Activated effector memory CD4-positive, alpha-beta T cell treated with Interleukin-2 at 50 U/mL for 16 hours (primary cell): ENCODE measurements at regions not wholly inside any gene's neighbourhood (a gene's known extent, or its start where the extent isn't known, plus 50 kb on each side); places are given as distances from the start of the nearest gene placed in this dataset.
"Not testable (repeated sequence)": the region's sequence is repeated elsewhere in the genome, so short reads cannot be mapped to it uniquely, and the experiment has no call there.

Experiments
- DNase-seq: peaks from one replicate; pipeline ENCODE4 v3.0.0-alpha.2; 2020

GRCh38 chr9:88880199-88880598 lies 111.1 kb upstream of the S1PR3 start:
- no peak for DNase-seq

DNA sequence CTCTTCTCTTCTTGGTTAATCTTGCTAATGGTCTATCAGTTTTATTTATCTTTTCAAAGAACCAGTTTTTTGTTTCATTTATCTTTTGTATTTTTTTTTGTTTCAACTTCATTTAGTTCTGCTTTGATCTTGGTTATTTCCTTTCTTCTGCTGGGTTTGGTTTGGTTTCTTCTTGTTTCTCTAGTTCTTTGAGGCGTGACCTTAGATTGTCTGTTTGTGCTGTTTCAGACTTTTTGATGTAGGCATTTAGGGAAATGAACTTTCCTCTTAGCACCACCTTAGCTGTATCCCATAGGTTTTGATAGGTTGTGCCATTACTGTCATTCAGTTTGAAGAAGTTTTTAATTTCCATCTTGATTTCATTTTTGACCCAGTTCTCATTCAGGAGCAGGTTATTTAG lies 107.0 kb upstream of the S1PR3 start:
- DNase-seq = not testable (repeated sequence)

GRCh38 chr9:88886762-88887161 lies 104.5 kb upstream of the S1PR3 start:
- not testable (repeated sequence) for DNase-seq

DNA sequence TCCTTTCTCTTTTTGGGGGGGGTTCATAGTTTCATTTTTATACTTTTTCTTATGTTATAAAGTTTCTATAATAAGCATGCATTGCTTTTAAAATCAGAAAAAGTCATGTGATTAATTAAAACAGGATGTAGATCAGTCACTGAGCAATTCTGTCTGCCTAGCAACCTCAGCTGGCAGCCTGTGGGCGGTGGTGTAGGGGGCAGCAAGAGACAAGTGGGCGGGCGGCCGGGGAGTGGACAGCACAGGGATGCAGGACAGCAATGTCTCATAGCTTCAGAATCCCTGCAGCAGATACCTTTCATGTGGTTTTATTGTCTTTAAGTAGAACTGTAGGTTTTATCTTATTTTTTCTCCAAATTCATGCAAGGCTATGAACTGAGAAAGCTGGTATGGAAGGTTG lies 101.9 kb upstream of the S1PR3 start:
- no peak for DNase-seq

DNA sequence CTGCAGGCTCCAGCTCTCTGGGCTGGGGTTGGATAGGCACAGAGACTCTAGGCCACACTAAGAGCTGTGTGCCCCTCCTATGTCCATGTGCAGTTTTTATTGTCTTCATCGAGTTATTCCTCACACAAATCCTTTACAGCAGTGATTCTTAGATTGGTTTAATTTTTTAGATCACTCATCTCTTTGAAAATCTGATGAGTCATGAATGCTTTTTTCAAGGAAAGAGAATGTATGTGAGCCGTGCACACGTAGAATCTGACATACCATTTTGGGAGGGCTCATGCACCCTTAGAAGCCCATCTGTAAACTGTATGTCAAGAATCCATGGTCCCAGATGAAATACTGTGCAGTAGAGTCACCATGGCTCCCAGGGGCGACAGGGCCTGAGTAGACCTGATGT lies 100.7 kb upstream of the S1PR3 start:
- DNase-seq = no peak

GRCh38 chr9:88891040-88891439 lies 100.2 kb upstream of the S1PR3 start:
- DNase-seq = no peak

GRCh38 chr9:88892724-88893123 lies 98.5 kb upstream of the S1PR3 start:
- no peak for DNase-seq

- DNase-seq = no peak
Observed at GRCh38 chr9:88897081-88897480, 94.2 kb upstream of the S1PR3 start.

GRCh38 chr9:88898039-88898720 lies 93.1 kb upstream of the S1PR3 start:
- no peak for DNase-seq

DNA sequence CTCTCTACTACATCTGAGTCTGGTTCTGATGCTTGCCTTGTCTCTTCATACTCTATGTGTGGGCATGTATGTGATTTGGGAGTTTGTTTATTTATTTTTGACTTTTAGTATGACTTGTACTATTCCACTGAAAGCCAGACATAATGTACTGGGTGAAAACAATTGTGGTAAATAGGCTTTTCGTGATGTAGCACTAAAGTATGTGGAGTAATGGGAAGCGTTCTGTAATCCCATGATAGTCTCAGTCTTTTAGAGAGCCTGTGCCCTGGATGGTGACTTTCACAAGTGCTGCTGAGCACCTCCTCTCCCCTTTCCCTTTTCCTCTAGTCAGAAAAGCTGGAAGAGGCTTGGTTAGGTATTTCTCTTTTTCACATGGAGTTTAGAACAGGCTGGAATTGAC lies 85.8 kb upstream of the S1PR3 start:
- DNase-seq = no peak

GRCh38 chr9:88915916-88916315 lies 75.4 kb upstream of the S1PR3 start:
- no peak for DNase-seq

DNA sequence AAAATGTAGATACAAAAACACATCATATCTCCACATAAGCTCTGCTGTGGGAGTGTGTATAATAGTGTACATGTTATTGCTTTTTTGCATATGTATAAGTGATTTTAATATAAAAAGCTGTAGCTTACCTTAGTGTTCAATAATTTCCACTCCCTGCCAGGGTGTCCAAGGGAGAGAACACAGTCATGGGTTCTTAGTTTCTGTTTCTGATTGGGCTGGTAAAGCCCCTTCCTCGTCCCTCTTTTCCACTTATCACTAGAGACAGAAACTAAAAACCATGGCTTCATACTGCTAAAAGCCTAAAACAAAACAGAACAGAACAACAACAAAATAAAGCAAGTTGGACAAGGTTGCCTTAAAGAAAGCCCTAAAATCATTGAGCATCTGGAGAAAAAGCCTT lies 74.4 kb upstream of the S1PR3 start:
- no peak for DNase-seq

DNA sequence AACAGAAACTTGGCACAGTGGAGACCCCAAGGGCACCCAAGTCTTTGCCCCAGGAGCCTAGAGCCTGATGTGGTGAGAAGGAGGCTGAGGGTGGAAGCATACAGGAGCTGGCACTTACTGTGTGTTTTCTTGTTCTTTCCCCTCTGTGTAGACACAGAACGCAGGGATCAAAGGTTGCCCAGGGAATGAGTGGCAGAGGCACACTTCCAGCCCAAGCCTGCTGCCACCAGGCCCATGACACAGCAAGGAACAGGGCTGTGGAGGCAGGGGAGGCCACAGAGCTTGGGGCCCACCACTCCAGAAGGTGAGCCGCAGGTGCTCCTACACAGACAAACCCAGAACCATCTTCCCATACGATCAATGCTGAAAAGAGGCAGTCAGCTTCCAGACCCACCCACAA lies 73.9 kb upstream of the S1PR3 start:
- DNase-seq = no peak

DNA sequence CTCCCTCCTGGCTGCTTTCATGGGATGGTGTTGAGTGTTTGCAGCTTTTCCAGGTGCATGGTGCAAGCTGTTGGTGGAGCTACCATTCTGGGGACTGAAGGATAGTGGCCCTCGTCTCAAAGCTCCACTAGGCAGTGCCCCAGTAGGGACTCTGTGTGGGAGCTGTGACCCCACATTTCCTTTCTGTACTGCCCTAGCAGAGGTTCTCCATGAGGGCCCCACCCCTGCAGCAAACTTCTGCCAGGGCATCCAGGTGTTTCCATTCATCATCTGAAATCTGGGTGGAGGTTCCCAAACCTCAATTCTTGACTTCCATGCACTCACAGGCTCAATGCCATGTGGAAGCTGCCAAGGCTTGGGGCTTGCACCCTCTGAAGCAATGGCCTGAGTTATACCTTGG lies 72.7 kb upstream of the S1PR3 start:
- not testable (repeated sequence) for DNase-seq

- no peak for DNase-seq
Observed at GRCh38 chr9:88920645-88921044, 70.6 kb upstream of the S1PR3 start.

GRCh38 chr9:88922091-88922490 lies 69.2 kb upstream of the S1PR3 start:
- DNase-seq = peak; percentile 21

- no peak for DNase-seq
Observed at GRCh38 chr9:88923092-88923491, 68.2 kb upstream of the S1PR3 start.

DNA sequence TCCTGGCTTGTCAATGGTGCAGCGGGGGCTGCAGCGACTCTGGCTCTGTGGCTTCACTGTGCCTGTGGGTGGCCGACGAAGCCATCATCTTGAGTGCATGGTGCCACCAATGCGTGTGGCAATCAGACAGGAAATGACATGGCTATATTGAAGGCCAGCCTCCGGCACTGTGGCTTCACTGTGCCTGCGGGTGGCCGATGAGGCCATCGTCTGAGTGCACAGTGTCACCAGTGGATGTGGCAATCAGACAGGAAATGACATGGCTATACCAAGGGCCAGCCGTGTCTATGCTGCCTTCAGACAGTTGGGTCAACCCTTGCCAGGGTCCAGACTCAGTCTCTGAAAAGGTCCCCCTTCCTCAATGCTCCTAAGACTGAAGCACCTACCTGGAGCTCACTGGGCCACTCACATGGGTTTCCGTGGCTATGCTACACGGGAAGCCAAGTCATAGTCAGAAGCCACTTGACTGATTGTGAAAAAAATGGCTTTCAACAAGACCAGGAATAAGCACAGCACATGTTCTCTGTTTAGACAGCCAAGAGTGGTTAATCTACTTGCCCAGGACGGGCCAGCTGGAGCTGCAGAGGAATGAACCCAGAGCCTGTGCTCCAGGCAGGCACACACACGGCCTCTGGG lies 67.5 kb upstream of the S1PR3 start:
- DNase-seq = no peak

DNA sequence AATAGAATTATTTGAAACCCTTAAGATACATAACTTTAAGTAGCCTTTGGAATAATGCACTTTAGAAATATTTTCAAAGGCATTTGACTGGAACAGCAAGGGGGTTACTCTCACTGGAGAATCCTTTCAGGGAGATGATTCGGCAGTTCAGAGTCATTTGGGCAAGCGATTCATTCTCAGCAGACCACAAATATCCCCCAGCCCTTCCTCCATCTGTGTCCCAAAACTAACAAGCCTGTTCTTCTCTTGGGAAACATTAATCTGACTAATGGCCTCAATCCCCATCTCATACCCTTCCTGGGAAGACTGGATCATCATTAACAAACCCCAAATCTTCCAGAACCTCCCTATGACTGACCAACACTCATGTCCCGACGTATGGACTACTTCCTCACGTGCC lies 65.8 kb upstream of the S1PR3 start:
- DNase-seq = no peak

- DNase-seq = no peak
Observed at GRCh38 chr9:88926781-88927505, 64.3 kb upstream of the S1PR3 start.

GRCh38 chr9:88927510-88927909 lies 63.8 kb upstream of the S1PR3 start:
- DNase-seq = no peak

- DNase-seq = no peak
Observed at GRCh38 chr9:88930716-88931115, 60.6 kb upstream of the S1PR3 start.

DNA sequence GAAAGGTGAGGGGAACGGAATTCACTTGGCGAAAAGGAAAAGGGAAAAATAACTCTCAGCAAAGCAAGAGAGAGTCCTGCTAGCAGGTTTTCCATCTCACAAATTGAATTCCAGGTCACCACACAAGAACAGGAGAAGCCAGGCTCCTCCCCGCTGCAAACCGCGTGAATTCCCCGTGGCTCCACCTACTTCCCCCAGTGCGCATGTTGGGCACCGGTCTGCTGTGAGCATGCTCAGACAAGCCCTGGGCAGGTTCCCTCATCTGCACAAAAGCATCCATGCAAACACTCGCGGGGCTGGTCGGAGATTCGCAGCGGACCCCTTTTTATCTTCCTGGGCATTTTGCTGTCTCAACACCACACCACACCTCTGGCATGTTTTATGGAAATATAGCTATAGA lies 58.5 kb upstream of the S1PR3 start:
- no peak for DNase-seq

GRCh38 chr9:88933607-88934379 lies 57.5 kb upstream of the S1PR3 start:
- no peak for DNase-seq
